HUES64 (cell line): ENCODE measurements at regions not wholly inside any gene's neighbourhood (a gene's known extent, or its start where the extent isn't known, plus 50 kb on each side); places are given as distances from the start of the nearest gene placed in this dataset.

Source experiments
- H3K27ac ChIP-seq: 2 replicates; pipeline ENCODE4 v1.7.0; 2013; ENCODE audit warnings: low read depth, low read length, inconsistent platforms
- H3K27me3 ChIP-seq: 2 replicates; pipeline ENCODE4 v1.6.1; 2013; ENCODE audit warnings: mild to moderate bottlenecking, low read length; ENCODE audit not compliant: insufficient read depth
- H3K36me3 ChIP-seq: 2 replicates; pipeline ENCODE4 v1.6.1; 2013; ENCODE audit warnings: mild to moderate bottlenecking, low read length; ENCODE audit not compliant: insufficient read depth
- H3K4me1 ChIP-seq: 2 replicates; pipeline ENCODE4 v1.6.1; 2013; ENCODE audit warnings: mild to moderate bottlenecking, low read length, moderate library complexity; ENCODE audit not compliant: insufficient read depth
- H3K4me3 ChIP-seq: 2 replicates; pipeline ENCODE4 v1.5.1; 2013; ENCODE audit warnings: mild to moderate bottlenecking, low read length, moderate library complexity
- H3K9ac ChIP-seq: 2 replicates; pipeline ENCODE4 v1.6.1; 2013; ENCODE audit warnings: mild to moderate bottlenecking, low read depth, low read length
- H3K9me3 ChIP-seq: 2 replicates; pipeline ENCODE4 v1.6.1; 2013; ENCODE audit warnings: low read depth, low read length; ENCODE audit not compliant: insufficient read depth
- WGBS: fragments of 150-250, 120-280 bp; methylation state at CpG from one replicate; pipeline ENCODE4 v1.1.7; 2013; ENCODE audit warnings: missing lambda C conversion rate; 5-methylcytosine and 5-hydroxymethylcytosine counted together

GRCh38 chr10:62658516-62658915, 146.0 kb upstream of the ADO start:
- 94% methylated on average over 8 of the region's 8 CpGs for WGBS
- no peak overlapping the region for H3K27ac ChIP-seq

GRCh38 chr10:62661143-62661542, 143.4 kb upstream of the ADO start:
- Histone ChIP-seq H3K9me3 (peaks cover 9% of the 10 kb centered on the region; the same call in 1 of the 2 replicates), H3K36me3 (no peaks in the 10 kb centered on the region), H3K4me3 (no peak overlapping the region), H3K27ac (no peak overlapping the region), H3K4me1 (no peaks in the 10 kb centered on the region), H3K9ac (no peak overlapping the region), H3K27me3 (no peaks in the 10 kb centered on the region)
- 90% methylated on average over 3 of the region's 3 CpGs for WGBS

More at GRCh38 chr10:62658516-62658915, 146.0 kb upstream of the ADO start:
- Histone ChIP-seq H3K9me3 (peaks cover 9% of the 10 kb centered on the region; the same call in 1 of the 2 replicates), H3K36me3 (no peaks in the 10 kb centered on the region), H3K9ac (no peak overlapping the region), H3K27me3 (no peaks in the 10 kb centered on the region), H3K4me1 (no peaks in the 10 kb centered on the region), H3K4me3 (no peak overlapping the region)

GRCh38 chr10:62662486-62662885, 142.0 kb upstream of the ADO start:
- no peaks in the 10 kb centered on the region for H3K4me1 ChIP-seq
- H3K36me3 ChIP-seq, result no peaks in the 10 kb centered on the region
- H3K9me3 ChIP-seq, result peaks cover 9% of the 10 kb centered on the region; the same call in 1 of the 2 replicates
- H3K27ac ChIP-seq, result no peak overlapping the region
- WGBS, result 89% methylated on average over 2 of the region's 3 CpGs
- no peak overlapping the region for H3K4me3 ChIP-seq
- no peaks in the 10 kb centered on the region for H3K27me3 ChIP-seq
- H3K9ac ChIP-seq, result no peak overlapping the region

GRCh38 chr10:62665771-62666170, 138.7 kb upstream of the ADO start:
- Histone ChIP-seq H3K36me3 (no peaks in the 10 kb centered on the region), H3K9ac (no peak overlapping the region), H3K4me1 (no peaks in the 10 kb centered on the region), H3K4me3 (no peak overlapping the region), H3K27me3 (no peaks in the 10 kb centered on the region), H3K9me3 (peaks cover 9% of the 10 kb centered on the region; the same call in 1 of the 2 replicates), H3K27ac (no peak overlapping the region)
- no CpG with 5 or more reads among the region's 1 CpG for WGBS

- no peaks in the 10 kb centered on the region for H3K27me3 ChIP-seq
Observed at GRCh38 chr10:62666275-62666674, 138.2 kb upstream of the ADO start.

GRCh38 chr10:62669341-62669740, 135.2 kb upstream of the ADO start:
- 98% methylated on average over 3 of the region's 4 CpGs for WGBS
- H3K27me3 ChIP-seq, result no peaks in the 10 kb centered on the region
- no peaks in the 10 kb centered on the region for H3K4me1 ChIP-seq
- H3K9me3 ChIP-seq, result no peaks in the 10 kb centered on the region
- H3K4me3 ChIP-seq, result no peak overlapping the region
- no peaks in the 10 kb centered on the region for H3K36me3 ChIP-seq
- H3K27ac ChIP-seq, result no peak overlapping the region
- H3K9ac ChIP-seq, result no peak overlapping the region

More at GRCh38 chr10:62666275-62666674, 138.2 kb upstream of the ADO start:
- Histone ChIP-seq H3K4me3 (no peak overlapping the region), H3K9ac (no peak overlapping the region), H3K9me3 (peaks cover 9% of the 10 kb centered on the region; the same call in 1 of the 2 replicates), H3K4me1 (no peaks in the 10 kb centered on the region), H3K36me3 (no peaks in the 10 kb centered on the region), H3K27ac (no peak overlapping the region)
- WGBS, result 86% methylated on average over 2 of the region's 2 CpGs

- Histone ChIP-seq H3K9me3 (no peaks in the 10 kb centered on the region), H3K4me1 (no peaks in the 10 kb centered on the region), H3K9ac (no peak overlapping the region), H3K4me3 (no peak overlapping the region), H3K27me3 (no peaks in the 10 kb centered on the region), H3K36me3 (no peaks in the 10 kb centered on the region), H3K27ac (no peak overlapping the region)
- WGBS, result 83% methylated on average over 1 of the region's 1 CpG
Observed at GRCh38 chr10:62671104-62671503, 133.4 kb upstream of the ADO start.

GRCh38 chr10:62681211-62681940, 123.1 kb upstream of the ADO start:
- Histone ChIP-seq H3K4me1 (no peaks in the 10 kb centered on the region), H3K27ac (no peak overlapping the region), H3K9me3 (peaks cover 7% of the 10 kb centered on the region; the same call in 1 of the 2 replicates), H3K4me3 (no peak overlapping the region), H3K36me3 (no peaks in the 10 kb centered on the region), H3K27me3 (no peaks in the 10 kb centered on the region), H3K9ac (no peak overlapping the region)
- 78% methylated on average over 8 of the region's 8 CpGs for WGBS

- Histone ChIP-seq H3K9ac (no peak overlapping the region), H3K9me3 (0 out of 2 replicates have a peak, but pooled peaks cover 9% of the 10 kb centered on the region), H3K4me3 (no peak overlapping the region), H3K4me1 (no peaks in the 10 kb centered on the region), H3K36me3 (no peaks in the 10 kb centered on the region), H3K27ac (no peak overlapping the region), H3K27me3 (no peaks in the 10 kb centered on the region)
- 86% methylated on average over 5 of the region's 5 CpGs for WGBS
Observed at GRCh38 chr10:62684911-62685310, 119.6 kb upstream of the ADO start.

GRCh38 chr10:62687230-62687748, 117.2 kb upstream of the ADO start:
- Histone ChIP-seq H3K27me3 (no peaks in the 10 kb centered on the region), H3K9me3 (0 out of 2 replicates have a peak, but pooled peaks cover 9% of the 10 kb centered on the region), H3K36me3 (no peaks in the 10 kb centered on the region), H3K4me1 (peaks cover 13% of the 10 kb centered on the region), H3K27ac (no peak overlapping the region), H3K4me3 (no peak overlapping the region), H3K9ac (no peak overlapping the region)

GRCh38 chr10:62688971-62689700, 115.4 kb upstream of the ADO start:
- Histone ChIP-seq H3K4me1 (peaks cover 14% of the 10 kb centered on the region), H3K36me3 (no peaks in the 10 kb centered on the region), H3K9me3 (0 out of 2 replicates have a peak, but pooled peaks cover 9% of the 10 kb centered on the region), H3K27me3 (no peaks in the 10 kb centered on the region), H3K9ac (no peak overlapping the region), H3K27ac (no peak overlapping the region), H3K4me3 (no peak overlapping the region)
- 85% methylated on average over 2 of the region's 2 CpGs for WGBS
